IMR-90 (cell line): ENCODE measurements at regions not wholly inside any gene's neighbourhood (a gene's known extent, or its start where the extent isn't known, plus 50 kb on each side); places are given as distances from the start of the nearest gene placed in this dataset.

ENCODE experiments used
- ATAC-seq: fragments of 200-7000 bp; cut with Tn5 transposase; 2 replicates; pipeline ENCODE4 v1.9.1; 2020; ENCODE audit warnings: low read depth, mild to moderate bottlenecking, moderate library complexity
- BruUV-seq: library from RNA; stranded (reverse); fragments of 400-500 nt; replicated peaks from 2 replicates; lab custom pipeline; 2021; lab: Mats Ljungman, UMichigan
- CTCF ChIA-PET: fragments of 300-600 bp; formaldehyde crosslinking; extraction: SDS; loops from one replicate; lab custom pipeline; 2021; ENCODE audit warnings: antibody characterized with exemption; lab: Yijun Ruan, JAX
- POLR2A ChIA-PET: fragments of 300-600 bp; sonication (Branson Sonifier 250); formaldehyde crosslinking; loops from one replicate; lab custom pipeline; 2022; ENCODE audit warnings: antibody characterized with exemption; ENCODE audit not compliant: unreplicated experiment; lab: Charles Lee
- DNase-seq: peaks from one replicate; pipeline ENCODE4 v3.0.0; 2013
- H2AFZ ChIP-seq: replicated peaks from 2 replicates; pipeline ENCODE3; 2013; ENCODE audit warnings: low read length, mild to moderate bottlenecking; ENCODE audit not compliant: poor library complexity
- H2AK5ac ChIP-seq: 2 replicates; pipeline ENCODE4 v1.6.1; 2013; ENCODE audit warnings: low read depth, low read length, inconsistent platforms
- H2AK9ac ChIP-seq: replicated peaks from 2 replicates; pipeline ENCODE3; 2013; ENCODE audit warnings: mild to moderate bottlenecking, low read depth, low read length, moderate library complexity; ENCODE audit not compliant: poor library complexity
- H2BK120ac ChIP-seq: 2 replicates; pipeline ENCODE4 v1.6.1; 2013; ENCODE audit warnings: low read depth, low read length, inconsistent platforms
- H2BK15ac ChIP-seq: 3 replicates; pipeline ENCODE4 v1.6.1; 2013; ENCODE audit warnings: low read depth, low read length, inconsistent platforms
- H2BK20ac ChIP-seq: 2 replicates; pipeline ENCODE4 v1.6.1; 2013; ENCODE audit warnings: low read depth, mild to moderate bottlenecking, inconsistent platforms, low read length, moderate library complexity
- H2BK5ac ChIP-seq: 2 replicates; pipeline ENCODE4 v1.6.1; 2013; ENCODE audit warnings: mild to moderate bottlenecking, low read depth, low read length, inconsistent platforms; ENCODE audit not compliant: poor library complexity, severe bottlenecking
- H3K14ac ChIP-seq: replicated peaks from 2 replicates; pipeline ENCODE4 v1.6.1; 2013; ENCODE audit warnings: low read depth, low read length, inconsistent platforms
- H3K18ac ChIP-seq: 2 replicates; pipeline ENCODE4 v1.6.1; 2013; ENCODE audit warnings: low read depth, low read length, control low read depth
- H3K23ac ChIP-seq: 2 replicates; pipeline ENCODE4 v1.6.1; 2013; ENCODE audit warnings: low read depth, low read length, inconsistent platforms
- H3K27ac ChIP-seq: 2 replicates; pipeline ENCODE4 v1.5.1; 2013; ENCODE audit warnings: mild to moderate bottlenecking, control low read depth, low read length; ENCODE audit not compliant: insufficient read depth
- H3K27me3 ChIP-seq: 2 replicates; pipeline ENCODE4 v1.6.1; 2013; ENCODE audit warnings: low read length; ENCODE audit not compliant: control insufficient read depth, insufficient read depth
- H3K36me3 ChIP-seq: 2 replicates; pipeline ENCODE4 v1.6.1; 2013; ENCODE audit warnings: low read length, mixed read lengths; ENCODE audit not compliant: control insufficient read depth, insufficient read depth
- H3K4ac ChIP-seq: 2 replicates; pipeline ENCODE4 v1.6.1; 2013; ENCODE audit warnings: low read depth, low read length, inconsistent platforms
- H3K4me1 ChIP-seq: 2 replicates; pipeline ENCODE4 v1.6.1; 2013; ENCODE audit warnings: low read length, mixed read lengths; ENCODE audit not compliant: control insufficient read depth, insufficient read depth
- H3K4me2 ChIP-seq: 2 replicates; pipeline ENCODE4 v1.6.1; 2013; ENCODE audit warnings: low read depth, mild to moderate bottlenecking, control low read depth, low read length, moderate library complexity
- H3K4me3 ChIP-seq: 2 replicates; pipeline ENCODE4 v1.5.1; 2013; ENCODE audit warnings: low read depth, mild to moderate bottlenecking, control low read depth, low read length, moderate library complexity; ENCODE audit not compliant: insufficient read depth
- H3K56ac ChIP-seq: 2 replicates; pipeline ENCODE4 v1.6.1; 2013; ENCODE audit warnings: low read length, inconsistent platforms; ENCODE audit not compliant: insufficient read depth; ENCODE audit errors: extremely low read depth
- H3K79me1 ChIP-seq, 2 experiments: 2 replicates each; pipeline ENCODE4 v1.6.1; 2013; ENCODE audit warnings: low read length in 2 of 2, inconsistent platforms in 1 of 2, low read depth in 1 of 2
- H3K9ac ChIP-seq: 2 replicates; pipeline ENCODE4 v1.6.1; 2013; ENCODE audit warnings: low read depth, low read length, control low read depth
- H3K9me1 ChIP-seq: 2 replicates; pipeline ENCODE4 v1.6.1; 2013; ENCODE audit warnings: low read length, inconsistent platforms; ENCODE audit not compliant: insufficient read depth
- H3K9me3 ChIP-seq: 2 replicates; pipeline ENCODE4 v1.6.1; 2013; ENCODE audit warnings: low read length; ENCODE audit not compliant: control insufficient read depth, insufficient read depth
- H4K20me1 ChIP-seq: 2 replicates; pipeline ENCODE4 v1.6.1; 2013; ENCODE audit warnings: low read length, inconsistent platforms; ENCODE audit not compliant: insufficient read depth
- H4K5ac ChIP-seq: 2 replicates; pipeline ENCODE4 v1.6.1; 2013; ENCODE audit warnings: mild to moderate bottlenecking, low read depth, low read length, control low read depth
- H4K8ac ChIP-seq, 2 experiments: 2 replicates each; pipeline ENCODE4 v1.6.1; 2013; ENCODE audit warnings: low read depth in 2 of 2, low read length in 2 of 2, control low read depth in 1 of 2, inconsistent platforms in 1 of 2
- H4K91ac ChIP-seq: 2 replicates; pipeline ENCODE4 v1.6.1; 2013; ENCODE audit warnings: low read depth, low read length, inconsistent platforms; ENCODE audit not compliant: insufficient read depth
- BHLHE40 ChIP-seq: fragments of 150-350 bp; IDR thresholded peaks from 2 replicates; pipeline ENCODE4 v1.6.1; 2016; ENCODE audit warnings: mild to moderate bottlenecking, low read depth, low read length
- CEBPB ChIP-seq: IDR thresholded peaks from 2 replicates; pipeline ENCODE4 v1.6.1; 2012; ENCODE audit warnings: low read depth, low read length, improper control_type of control experiment
- MAZ ChIP-seq: IDR thresholded peaks from 2 replicates; pipeline ENCODE4 v1.6.1; 2012; ENCODE audit warnings: low read depth, mild to moderate bottlenecking, low read length, improper control_type of control experiment, moderate library complexity, borderline replicate concordance
- NFE2L2 ChIP-seq: fragments of 150-350 bp; IDR thresholded peaks from 2 replicates; pipeline ENCODE4 v1.6.1; 2016; ENCODE audit warnings: low read depth, mild to moderate bottlenecking, low read length
- POLR2A ChIP-seq: IDR thresholded peaks from 2 replicates; pipeline ENCODE4 v1.6.1; 2012; ENCODE audit warnings: mild to moderate bottlenecking, low read depth, low read length
- WGBS, 2 experiments: methylation state at CpG; one replicate each; pipeline versions ENCODE4 v1.1.5 to v1.1.7; 2013; ENCODE audit warnings: missing lambda C conversion rate in 2 of 2; ENCODE audit not compliant: insufficient read length in 1 of 2; ENCODE audit errors: extremely low coverage in 2 of 2; 5-methylcytosine and 5-hydroxymethylcytosine counted together
- dilution Hi-C: fragments of 300-500 bp; cut with HindIII; formaldehyde crosslinking; loops from one replicate; pipeline ENCODE4 v1.14.3; 2018; ENCODE audit warnings: low sequenced_read_pairs; ENCODE audit not compliant: unreplicated experiment
- in situ Hi-C: fragments of 300-500 bp; cut with MboI; formaldehyde crosslinking; loops from 3 replicates; pipeline ENCODE4 v1.14.3; 2019; ENCODE audit warnings: low sequenced_read_pairs, inconsistent platforms, mixed read lengths
- intact Hi-C: fragments of 100-400 bp; cut with micrococcal nuclease; formaldehyde crosslinking; loops from 2 replicates; pipeline ENCODE4 v1.10.0; 2022

DNA sequence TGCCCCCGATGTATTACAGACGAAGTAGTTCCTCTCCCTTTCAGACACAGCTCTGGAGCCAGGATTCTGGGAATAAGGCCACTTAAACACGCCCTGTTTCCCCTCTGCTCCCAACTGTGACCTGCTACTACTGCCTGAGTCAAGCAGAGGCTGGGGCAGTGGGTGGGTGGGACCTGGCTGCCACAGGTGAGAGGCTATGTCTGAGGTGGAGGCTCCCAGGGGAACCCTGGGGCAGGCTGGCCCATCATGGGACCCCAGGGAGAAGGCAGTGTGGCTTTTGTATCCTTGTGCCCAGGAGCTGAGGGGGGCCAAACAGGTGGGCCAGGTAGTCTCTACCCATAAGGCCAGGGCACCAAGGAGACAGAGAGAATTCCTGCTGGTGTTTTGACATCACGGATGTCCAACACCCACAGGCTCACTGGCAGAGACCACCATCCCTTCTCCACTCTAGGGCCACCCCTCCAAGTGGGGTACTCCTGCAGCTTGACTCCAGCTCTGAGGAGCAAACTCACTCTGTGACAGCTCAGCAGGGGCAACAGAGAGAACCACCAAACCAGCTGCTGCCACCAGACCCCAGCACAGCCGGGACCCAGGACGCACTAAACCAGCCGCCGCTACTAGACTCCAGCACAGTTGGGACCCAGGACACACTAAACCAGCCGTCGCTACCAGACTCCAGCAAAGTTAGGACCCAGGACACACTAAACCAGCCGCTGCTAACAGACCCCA lies 105.3 kb upstream of the SMURF2 start:
- no peak overlapping the region for H3K9ac ChIP-seq
- H4K8ac ChIP-seq, result no peak overlapping the region
- H3K56ac ChIP-seq, result no peak overlapping the region
- H3K4me3 ChIP-seq, result no peak overlapping the region
- no peak overlapping the region for H3K23ac ChIP-seq
- BruUV-seq, result no TSS peak
- no peak overlapping the region for H2AK5ac ChIP-seq
- H3K4me1 ChIP-seq, result 0 out of 2 replicates have a peak, but pooled peaks cover 3% of the 10 kb centered on the region
- WGBS, 2 experiments, result 84% methylated on average over 7 of the region's 11 CpGs; no CpG with 5 or more reads in 1 of the 2 experiments
- in situ Hi-C loops (no loop called here), intact Hi-C loops (no loop called here), dilution Hi-C loops (no loop called here)
- H3K9me1 ChIP-seq, result peaks cover 13% of the 10 kb centered on the region
- H2AFZ ChIP-seq, result no peak overlapping the region
- no peak overlapping the region for H2BK15ac ChIP-seq
- ChIA-PET POLR2A (no interaction called here), CTCF (no interaction called here)
- peaks cover 2% of the 10 kb centered on the region; the same call in 1 of the 2 replicates for H3K36me3 ChIP-seq
- no peak overlapping the region for H4K91ac ChIP-seq
- no peak overlapping the region for H3K14ac ChIP-seq
- H2BK20ac ChIP-seq, result no peak overlapping the region
- no peak overlapping the region for H3K18ac ChIP-seq
- no peak overlapping the region for H3K4ac ChIP-seq
- H3K79me1 ChIP-seq, result peaks cover 11 to 24% of the 10 kb centered on the region in 2 experiments; a peak in 2 of 4 replicates
- TF ChIP-seq CEBPB (no peak), NFE2L2 (no peak), MAZ (no peak), BHLHE40 (no peak), POLR2A (no peak)
- H4K5ac ChIP-seq, result no peak overlapping the region
- H3K27ac ChIP-seq, result no peak overlapping the region
- no peaks in the 10 kb centered on the region; the same call in 1 of the 2 replicates for H4K20me1 ChIP-seq
- H3K9me3 ChIP-seq, result no peaks in the 10 kb centered on the region
- H2AK9ac ChIP-seq, result no peak overlapping the region
- DNase-seq (no peak), ATAC-seq (no peak)
- H2BK120ac ChIP-seq, result no peak overlapping the region
- H2BK5ac ChIP-seq, result no peak overlapping the region
- H3K27me3 ChIP-seq, result no peaks in the 10 kb centered on the region
- H3K4me2 ChIP-seq, result no peak overlapping the region
